ENCODE measurements at regions not wholly inside any gene's neighbourhood (a gene's known extent, or its start where the extent isn't known, plus 50 kb on each side); places are given as distances from the start of the nearest gene placed in this dataset.
"Not testable (repeated sequence)": the region's sequence is repeated elsewhere in the genome, so short reads cannot be mapped to it uniquely, and the experiment has no call there.

- not testable (repeated sequence) for DNase-seq
Observed at GRCh38 chr15:84094720-84095119, 140.9 kb upstream of the GOLGA6L4 start.

- not testable (repeated sequence) for DNase-seq
Observed at GRCh38 chr15:84097053-84097452, 138.5 kb upstream of the GOLGA6L4 start.

- no peak for DNase-seq
Observed at GRCh38 chr15:84098604-84099003, 137.0 kb upstream of the GOLGA6L4 start.

GRCh38 chr15:84099181-84099580, 136.4 kb upstream of the GOLGA6L4 start:
- DNase-seq, result no peak

- no peak for DNase-seq
Observed at GRCh38 chr15:84103345-84103744, 132.2 kb upstream of the GOLGA6L4 start.

GRCh38 chr15:84104853-84105252, 130.7 kb upstream of the GOLGA6L4 start:
- no peak for DNase-seq

GRCh38 chr15:84108728-84109127, 126.8 kb upstream of the GOLGA6L4 start:
- DNase-seq, result no peak

GRCh38 chr15:84111575-84111974, 124.0 kb upstream of the GOLGA6L4 start:
- DNase-seq, result no peak

GRCh38 chr15:84112025-84112424, 123.5 kb upstream of the GOLGA6L4 start:
- no peak for DNase-seq

- no peak for DNase-seq
Observed at GRCh38 chr15:84113919-84114318, 121.7 kb upstream of the GOLGA6L4 start.

GRCh38 chr15:84114680-84115079, 120.9 kb upstream of the GOLGA6L4 start:
- not testable (repeated sequence) for DNase-seq

GRCh38 chr15:84119351-84119750, 116.2 kb upstream of the GOLGA6L4 start:
- not testable (repeated sequence) for DNase-seq

- not testable (repeated sequence) for DNase-seq
Observed at GRCh38 chr15:84120903-84121302, 114.7 kb upstream of the GOLGA6L4 start.

GRCh38 chr15:84128706-84129105, 106.9 kb upstream of the GOLGA6L4 start:
- DNase-seq, result not testable (repeated sequence)

- DNase-seq, result not testable (repeated sequence)
Observed at GRCh38 chr15:84130098-84130831, 105.3 kb upstream of the GOLGA6L4 start.

GRCh38 chr15:84135931-84136456, 99.6 kb upstream of the GOLGA6L4 start:
- DNase-seq, result not testable (repeated sequence)

GRCh38 chr15:84142888-84143337, 92.7 kb upstream of the GOLGA6L4 start:
- peak; percentile 45 for DNase-seq

GRCh38 chr15:84143753-84144314, 91.7 kb upstream of the GOLGA6L4 start:
- DNase-seq, result no peak

- not testable (repeated sequence) for DNase-seq
Observed at GRCh38 chr15:84144946-84145345, 90.6 kb upstream of the GOLGA6L4 start.

GRCh38 chr15:84146299-84146698, 89.3 kb upstream of the GOLGA6L4 start:
- DNase-seq, result not testable (repeated sequence)

GRCh38 chr15:84147307-84147706, 88.3 kb upstream of the GOLGA6L4 start:
- not testable (repeated sequence) for DNase-seq

- no peak for DNase-seq
Observed at GRCh38 chr15:84151205-84151931, 84.2 kb upstream of the GOLGA6L4 start.

GRCh38 chr15:84152381-84152979, 83.1 kb upstream of the GOLGA6L4 start:
- DNase-seq, result not testable (repeated sequence)

All from NCI-H1092 treated with DMSO at 0.1 percent for 48 hours (cell line).